ENCODE measurements at regions not wholly inside any gene's neighbourhood (a gene's known extent, or its start where the extent isn't known, plus 50 kb on each side); places are given as distances from the start of the nearest gene placed in this dataset.

DNA sequence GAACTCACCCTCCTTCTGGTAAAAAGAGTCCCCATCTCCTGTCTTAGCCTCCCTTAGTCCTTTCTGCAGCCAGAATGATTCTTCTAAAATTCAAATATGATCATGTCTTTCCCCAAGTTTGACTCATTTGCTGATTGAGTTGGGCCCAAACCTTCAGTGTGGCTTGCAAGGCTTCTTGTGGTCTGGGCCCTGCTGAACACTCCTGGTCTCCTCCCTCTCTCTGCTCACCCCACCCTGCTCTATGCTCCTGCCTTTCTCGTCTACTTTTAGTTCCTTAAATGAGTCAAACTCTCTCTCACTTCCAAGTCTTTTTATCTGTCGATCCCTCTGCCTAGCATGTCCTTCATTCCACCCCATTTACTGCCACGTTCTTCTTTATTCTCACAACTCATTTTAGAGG, 72.6 kb downstream of the CCR1 start:
- TF ChIP-seq, protein P1, sequence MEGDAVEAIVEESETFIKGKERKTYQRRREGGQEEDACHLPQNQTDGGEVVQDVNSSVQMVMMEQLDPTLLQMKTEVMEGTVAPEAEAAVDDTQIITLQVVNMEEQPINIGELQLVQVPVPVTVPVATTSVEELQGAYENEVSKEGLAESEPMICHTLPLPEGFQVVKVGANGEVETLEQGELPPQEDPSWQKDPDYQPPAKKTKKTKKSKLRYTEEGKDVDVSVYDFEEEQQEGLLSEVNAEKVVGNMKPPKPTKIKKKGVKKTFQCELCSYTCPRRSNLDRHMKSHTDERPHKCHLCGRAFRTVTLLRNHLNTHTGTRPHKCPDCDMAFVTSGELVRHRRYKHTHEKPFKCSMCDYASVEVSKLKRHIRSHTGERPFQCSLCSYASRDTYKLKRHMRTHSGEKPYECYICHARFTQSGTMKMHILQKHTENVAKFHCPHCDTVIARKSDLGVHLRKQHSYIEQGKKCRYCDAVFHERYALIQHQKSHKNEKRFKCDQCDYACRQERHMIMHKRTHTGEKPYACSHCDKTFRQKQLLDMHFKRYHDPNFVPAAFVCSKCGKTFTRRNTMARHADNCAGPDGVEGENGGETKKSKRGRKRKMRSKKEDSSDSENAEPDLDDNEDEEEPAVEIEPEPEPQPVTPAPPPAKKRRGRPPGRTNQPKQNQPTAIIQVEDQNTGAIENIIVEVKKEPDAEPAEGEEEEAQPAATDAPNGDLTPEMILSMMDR (conservative IDR thresholded peaks at IDR 0.05): no peak
- no peak for TF ChIP-seq ZFX (IDR thresholded peaks at IDR 0.05)
